SK-N-SH (cell line): ENCODE measurements at regions not wholly inside any gene's neighbourhood (a gene's known extent, or its start where the extent isn't known, plus 50 kb on each side); places are given as distances from the start of the nearest gene placed in this dataset.

Experiments used
- CTCF ChIA-PET: fragments of 300-600, 350-600 bp; formaldehyde crosslinking; extraction: SDS; loops from one replicate; lab custom pipeline; 2021; lab: Yijun Ruan, JAX
- POLR2A ChIA-PET: fragments of 350-600 bp; sonication (Branson Sonifier 250); formaldehyde crosslinking; extraction: SDS; loops from one replicate; lab custom pipeline; 2020; ENCODE audit warnings: antibody characterized with exemption, inconsistent platforms; lab: Yijun Ruan, JAX
- DNase-seq: peaks from one replicate; pipeline ENCODE4 v3.0.0; 2012
- H2AFZ ChIP-seq: fragments of 200-600 bp; sonication (generic); 2 replicates; pipeline ENCODE4 v1.8.1; 2016; ENCODE audit warnings: antibody characterized with exemption, mild to moderate bottlenecking, low read depth
- H3F3A ChIP-seq: fragments of 200-600 bp; sonication (generic); replicated peaks from 2 replicates; pipeline ENCODE3; 2016; ENCODE audit warnings: antibody characterized with exemption, mild to moderate bottlenecking; ENCODE audit not compliant: insufficient read depth
- H3K27ac ChIP-seq, 2 experiments: fragments of 200-500 bp in 1 of 2; fragments of 200-600 bp in 1 of 2; sonication (Bioruptor generic) in 1 of 2; sonication (generic), shearing (Covaris generic) in 1 of 2; 2 replicates each; pipeline versions ENCODE4 v1.5.1 to v1.6.1; 2014 to 2016; ENCODE audit warnings: low read depth in 2 of 2, inconsistent platforms in 1 of 2, low read length in 1 of 2, mild to moderate bottlenecking in 1 of 2, mixed read lengths in 1 of 2
- H3K27me3 ChIP-seq: fragments of 200-600 bp; sonication (generic), shearing (Covaris generic); 2 replicates; pipeline ENCODE4 v1.6.1; 2016; ENCODE audit warnings: mixed run types; ENCODE audit not compliant: insufficient read depth
- H3K36me3 ChIP-seq, 2 experiments: fragments of 200-500 bp in 1 of 2; fragments of 200-600 bp in 1 of 2; sonication (Bioruptor generic) in 1 of 2; sonication (generic) in 1 of 2; replicated peaks in 1 of 2; 2 replicates each; pipeline versions ENCODE3 to v1.5.1; 2014 to 2016; ENCODE audit warnings: low read length in 1 of 2, mild to moderate bottlenecking in 1 of 2; ENCODE audit not compliant: insufficient read depth in 2 of 2, control insufficient read depth in 1 of 2
- H3K4me1 ChIP-seq, 2 experiments: fragments of 200-500 bp in 1 of 2; fragments of 200-600 bp in 1 of 2; sonication (Bioruptor generic) in 1 of 2; sonication (generic), shearing (Covaris generic) in 1 of 2; 2 replicates each; pipeline versions ENCODE4 v1.5.1 to v1.6.1; 2014 to 2016; ENCODE audit warnings: low read depth in 1 of 2, low read length in 1 of 2, mixed run types in 1 of 2; ENCODE audit not compliant: insufficient read depth in 2 of 2, control insufficient read depth in 1 of 2
- H3K4me2 ChIP-seq: fragments of 200-600 bp; sonication (generic), shearing (Covaris generic); 2 replicates; pipeline ENCODE4 v1.6.1; 2017; ENCODE audit warnings: mixed run types
- H3K4me3 ChIP-seq, 2 experiments: fragments of 200-500 bp in 1 of 2; fragments of 200-600 bp in 1 of 2; sonication (Bioruptor generic) in 1 of 2; sonication (generic), shearing (Covaris generic) in 1 of 2; 2 replicates each; pipeline versions ENCODE4 v1.5.1 to v1.8.1; 2014 to 2016; ENCODE audit warnings: low read depth in 2 of 2, inconsistent platforms in 1 of 2, low read length in 1 of 2, mild to moderate bottlenecking in 1 of 2, mixed read lengths in 1 of 2, moderate library complexity in 1 of 2
- H3K79me2 ChIP-seq: fragments of 200-600 bp; sonication (generic); 2 replicates; pipeline ENCODE4 v1.8.1; 2017; ENCODE audit warnings: mild to moderate bottlenecking; ENCODE audit not compliant: insufficient read depth
- H3K9ac ChIP-seq: fragments of 200-600 bp; sonication (generic); 2 replicates; pipeline ENCODE4 v1.6.1; 2017; ENCODE audit warnings: mixed run types
- H3K9me2 ChIP-seq: fragments of 200-600 bp; sonication (generic); 2 replicates; pipeline ENCODE4 v1.6.1; 2017; ENCODE audit warnings: mixed run types
- H3K9me3 ChIP-seq: fragments of 200-600 bp; sonication (generic); 2 replicates; pipeline ENCODE4 v1.6.1; 2017; ENCODE audit warnings: mixed run types, mild to moderate bottlenecking, moderate library complexity
- H4K20me1 ChIP-seq: fragments of 200-600 bp; sonication (generic); 2 replicates; pipeline ENCODE4 v1.6.1; 2017; ENCODE audit warnings: mild to moderate bottlenecking, mixed run types; ENCODE audit not compliant: insufficient read depth
- ELF1 ChIP-seq: IDR thresholded peaks from 2 replicates; pipeline ENCODE4 v1.4.0; 2012
- FOSL2 ChIP-seq: IDR thresholded peaks from 2 replicates; pipeline ENCODE4 v1.4.0; 2012; ENCODE audit warnings: low read depth, mild to moderate bottlenecking, moderate library complexity, borderline replicate concordance
- FOXM1 ChIP-seq: IDR thresholded peaks from 2 replicates; pipeline ENCODE4 v1.4.0; 2012; ENCODE audit warnings: low read depth, mild to moderate bottlenecking
- JUND ChIP-seq: IDR thresholded peaks from 2 replicates; pipeline ENCODE4 v1.4.0; 2012
- MXI1 ChIP-seq: IDR thresholded peaks from 2 replicates; pipeline ENCODE4 v1.6.1; 2012; ENCODE audit warnings: mild to moderate bottlenecking, low read depth, low read length, improper control_type of control experiment
- NFIC ChIP-seq: IDR thresholded peaks from 2 replicates; pipeline ENCODE4 v1.4.0; 2012; ENCODE audit warnings: borderline replicate concordance
- NRF1 ChIP-seq: IDR thresholded peaks from 2 replicates; pipeline ENCODE4 v1.6.1; 2012; ENCODE audit warnings: low read depth, mild to moderate bottlenecking, low read length
- POLR2AphosphoS5 ChIP-seq: IDR thresholded peaks from 2 replicates; pipeline ENCODE4 v1.6.1; 2012; ENCODE audit warnings: low read depth, low read length
- RAD21 ChIP-seq: IDR thresholded peaks from 2 replicates; pipeline ENCODE4 v1.6.1; 2012; ENCODE audit warnings: mild to moderate bottlenecking, low read length
- RCOR1 ChIP-seq: fragments of 150-350 bp; IDR thresholded peaks from 2 replicates; pipeline ENCODE4 v1.6.1; 2017; ENCODE audit warnings: antibody characterized with exemption, low read length
- RFX5 ChIP-seq: IDR thresholded peaks from 2 replicates; pipeline ENCODE4 v1.6.1; 2012; ENCODE audit warnings: mild to moderate bottlenecking, improper control_type of control experiment, low read length
- RXRA ChIP-seq: IDR thresholded peaks from 2 replicates; pipeline ENCODE4 v1.4.0; 2012; ENCODE audit warnings: low read depth, mild to moderate bottlenecking, borderline replicate concordance
- SIN3A ChIP-seq: IDR thresholded peaks from 2 replicates; pipeline ENCODE4 v1.6.1; 2012; ENCODE audit warnings: low read depth, mild to moderate bottlenecking, low read length, moderate library complexity, borderline replicate concordance
- TAF1 ChIP-seq: IDR thresholded peaks from 2 replicates; pipeline ENCODE4 v1.6.1; 2012; ENCODE audit warnings: low read depth, mild to moderate bottlenecking, low read length, moderate library complexity, borderline replicate concordance
- TCF12 ChIP-seq: IDR thresholded peaks from 2 replicates; pipeline ENCODE4 v1.4.0; 2012
- TEAD4 ChIP-seq: IDR thresholded peaks from 2 replicates; pipeline ENCODE4 v1.4.0; 2012; ENCODE audit warnings: mild to moderate bottlenecking, borderline replicate concordance; ENCODE audit not compliant: insufficient read depth
- WGBS: methylation state at CpG from one replicate; pipeline ENCODE4 v1.1.6; 2017; ENCODE audit warnings: low lambda C conversion rate; 5-methylcytosine and 5-hydroxymethylcytosine counted together
- TF ChIP-seq, protein P1 (sequence below): IDR thresholded peaks from 2 replicates; pipeline ENCODE4 v1.4.0; 2012; ENCODE audit warnings: low read depth
- TF ChIP-seq, protein P2 (sequence below): IDR thresholded peaks from 2 replicates; pipeline ENCODE4 v1.4.0; 2012; ENCODE audit warnings: low read depth, borderline replicate concordance
- TF ChIP-seq, protein P3 (sequence below): fragments of 150-350 bp; IDR thresholded peaks from 2 replicates; pipeline ENCODE4 v1.6.1; 2017; ENCODE audit warnings: antibody characterized with exemption, low read length, low read depth, borderline replicate concordance
- TF ChIP-seq, protein P4 (sequence below): fragments of 200-600 bp; sonication (generic); IDR thresholded peaks from 2 replicates; pipeline ENCODE4 v1.6.1; 2017; ENCODE audit warnings: antibody characterized with exemption, mild to moderate bottlenecking, moderate library complexity
- TF ChIP-seq, protein P5 (sequence below): IDR thresholded peaks from 2 replicates; pipeline ENCODE4; 2012

DNA sequence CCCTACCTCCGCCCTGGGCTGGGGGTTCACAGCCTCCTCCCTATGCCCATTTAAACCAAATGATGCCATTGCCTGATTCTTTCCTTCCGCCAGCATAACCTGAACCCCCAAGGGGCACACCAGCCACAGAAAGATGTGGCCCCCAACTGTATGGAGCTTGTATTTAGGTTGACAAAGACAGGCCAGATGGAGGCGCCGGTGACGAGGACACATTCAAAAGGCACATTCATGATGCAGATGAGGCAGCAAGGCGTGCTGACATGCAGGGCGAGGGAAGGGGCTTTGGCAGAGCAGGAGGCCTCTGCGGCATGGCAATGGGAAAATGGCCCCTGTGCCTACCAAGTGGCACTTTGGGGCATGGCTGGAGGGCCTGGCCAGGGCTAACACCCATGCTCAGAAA lies 112.2 kb downstream of the RFLNA start:
- Histone ChIP-seq H3K4me2 (no peak overlapping the region), H3K4me1 (peaks cover 20 to 78% of the 10 kb centered on the region in 2 experiments; a peak in 3 of 4 replicates), H3K79me2 (peaks cover 70% of the 10 kb centered on the region), H3K36me3 (peaks cover 4 to 18% of the 10 kb centered on the region in 2 experiments), H3K27ac (peak overlapping the region in 1 of 2 experiments; percentile 78; a peak in 2 of 4 replicates), H2AFZ (no peak overlapping the region), H3F3A (peaks cover 12% of the 10 kb centered on the region), H3K9me2 (no peaks in the 10 kb centered on the region), H4K20me1 (peaks cover 27% of the 10 kb centered on the region), H3K9ac (no peak overlapping the region), H3K27me3 (no peaks in the 10 kb centered on the region), H3K4me3 (no peak overlapping the region), H3K9me3 (no peaks in the 10 kb centered on the region)
- TF ChIP-seq, protein P1, sequence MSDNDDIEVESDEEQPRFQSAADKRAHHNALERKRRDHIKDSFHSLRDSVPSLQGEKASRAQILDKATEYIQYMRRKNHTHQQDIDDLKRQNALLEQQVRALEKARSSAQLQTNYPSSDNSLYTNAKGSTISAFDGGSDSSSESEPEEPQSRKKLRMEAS, result no peak
- TF ChIP-seq MXI1 (peak; percentile 1; the same call in 1 of the 2 replicates), TEAD4 (no peak), RXRA (no peak), RCOR1 (no peak), SIN3A (no peak)
- TF ChIP-seq, protein P2, sequence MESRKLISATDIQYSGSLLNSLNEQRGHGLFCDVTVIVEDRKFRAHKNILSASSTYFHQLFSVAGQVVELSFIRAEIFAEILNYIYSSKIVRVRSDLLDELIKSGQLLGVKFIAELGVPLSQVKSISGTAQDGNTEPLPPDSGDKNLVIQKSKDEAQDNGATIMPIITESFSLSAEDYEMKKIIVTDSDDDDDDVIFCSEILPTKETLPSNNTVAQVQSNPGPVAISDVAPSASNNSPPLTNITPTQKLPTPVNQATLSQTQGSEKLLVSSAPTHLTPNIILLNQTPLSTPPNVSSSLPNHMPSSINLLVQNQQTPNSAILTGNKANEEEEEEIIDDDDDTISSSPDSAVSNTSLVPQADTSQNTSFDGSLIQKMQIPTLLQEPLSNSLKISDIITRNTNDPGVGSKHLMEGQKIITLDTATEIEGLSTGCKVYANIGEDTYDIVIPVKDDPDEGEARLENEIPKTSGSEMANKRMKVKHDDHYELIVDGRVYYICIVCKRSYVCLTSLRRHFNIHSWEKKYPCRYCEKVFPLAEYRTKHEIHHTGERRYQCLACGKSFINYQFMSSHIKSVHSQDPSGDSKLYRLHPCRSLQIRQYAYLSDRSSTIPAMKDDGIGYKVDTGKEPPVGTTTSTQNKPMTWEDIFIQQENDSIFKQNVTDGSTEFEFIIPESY, result no peak
- ChIA-PET POLR2A (interaction anchor here (0.9 kb wide), 1 partner anchor 18 kb away, joined by 3 read pairs; no protein-coding TSS in a partner anchor), CTCF (interaction anchor here (0.6 to 5.3 kb wide), 5 partner anchors 9 to 370 kb away, joined by 3 to 37 read pairs (median 3); no protein-coding TSS in a partner anchor)
- DNase-seq, result no peak
- WGBS, result 98% methylated on average over 8 of the region's 8 CpGs

DNA sequence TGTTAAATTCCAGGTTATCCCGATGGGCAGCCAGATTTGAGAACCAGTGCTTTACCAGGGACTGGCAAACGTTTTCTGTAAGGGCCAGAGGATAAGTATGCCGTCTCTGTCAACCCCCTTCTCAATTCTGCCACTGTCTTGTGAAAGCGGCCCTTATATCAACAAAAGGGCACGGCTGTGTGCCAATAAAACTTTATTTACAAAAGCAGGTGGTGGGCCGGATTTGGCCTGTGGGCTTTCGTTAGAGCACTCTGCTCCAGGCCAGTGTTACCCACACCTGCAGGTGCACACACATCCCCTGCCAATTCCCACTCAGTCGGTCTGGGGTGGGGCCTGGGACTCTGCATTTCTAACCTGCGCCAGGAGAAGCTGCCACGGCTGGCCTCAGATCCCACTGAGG lies 111.2 kb downstream of the RFLNA start:
- no peaks in the 10 kb centered on the region for H3K9me2 ChIP-seq
- no peak for TF ChIP-seq RCOR1
- no peak for TF ChIP-seq FOXM1
- TF ChIP-seq, protein P3, sequence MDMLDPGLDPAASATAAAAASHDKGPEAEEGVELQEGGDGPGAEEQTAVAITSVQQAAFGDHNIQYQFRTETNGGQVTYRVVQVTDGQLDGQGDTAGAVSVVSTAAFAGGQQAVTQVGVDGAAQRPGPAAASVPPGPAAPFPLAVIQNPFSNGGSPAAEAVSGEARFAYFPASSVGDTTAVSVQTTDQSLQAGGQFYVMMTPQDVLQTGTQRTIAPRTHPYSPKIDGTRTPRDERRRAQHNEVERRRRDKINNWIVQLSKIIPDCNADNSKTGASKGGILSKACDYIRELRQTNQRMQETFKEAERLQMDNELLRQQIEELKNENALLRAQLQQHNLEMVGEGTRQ, result no peak
- TF ChIP-seq TCF12, result no peak
- no peak for TF ChIP-seq TEAD4
- TF ChIP-seq, protein P1, result no peak
- no peak for TF ChIP-seq RAD21
- TF ChIP-seq RFX5, result no peak
- TF ChIP-seq, protein P4, sequence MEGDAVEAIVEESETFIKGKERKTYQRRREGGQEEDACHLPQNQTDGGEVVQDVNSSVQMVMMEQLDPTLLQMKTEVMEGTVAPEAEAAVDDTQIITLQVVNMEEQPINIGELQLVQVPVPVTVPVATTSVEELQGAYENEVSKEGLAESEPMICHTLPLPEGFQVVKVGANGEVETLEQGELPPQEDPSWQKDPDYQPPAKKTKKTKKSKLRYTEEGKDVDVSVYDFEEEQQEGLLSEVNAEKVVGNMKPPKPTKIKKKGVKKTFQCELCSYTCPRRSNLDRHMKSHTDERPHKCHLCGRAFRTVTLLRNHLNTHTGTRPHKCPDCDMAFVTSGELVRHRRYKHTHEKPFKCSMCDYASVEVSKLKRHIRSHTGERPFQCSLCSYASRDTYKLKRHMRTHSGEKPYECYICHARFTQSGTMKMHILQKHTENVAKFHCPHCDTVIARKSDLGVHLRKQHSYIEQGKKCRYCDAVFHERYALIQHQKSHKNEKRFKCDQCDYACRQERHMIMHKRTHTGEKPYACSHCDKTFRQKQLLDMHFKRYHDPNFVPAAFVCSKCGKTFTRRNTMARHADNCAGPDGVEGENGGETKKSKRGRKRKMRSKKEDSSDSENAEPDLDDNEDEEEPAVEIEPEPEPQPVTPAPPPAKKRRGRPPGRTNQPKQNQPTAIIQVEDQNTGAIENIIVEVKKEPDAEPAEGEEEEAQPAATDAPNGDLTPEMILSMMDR, result no peak
- TF ChIP-seq, protein P5, sequence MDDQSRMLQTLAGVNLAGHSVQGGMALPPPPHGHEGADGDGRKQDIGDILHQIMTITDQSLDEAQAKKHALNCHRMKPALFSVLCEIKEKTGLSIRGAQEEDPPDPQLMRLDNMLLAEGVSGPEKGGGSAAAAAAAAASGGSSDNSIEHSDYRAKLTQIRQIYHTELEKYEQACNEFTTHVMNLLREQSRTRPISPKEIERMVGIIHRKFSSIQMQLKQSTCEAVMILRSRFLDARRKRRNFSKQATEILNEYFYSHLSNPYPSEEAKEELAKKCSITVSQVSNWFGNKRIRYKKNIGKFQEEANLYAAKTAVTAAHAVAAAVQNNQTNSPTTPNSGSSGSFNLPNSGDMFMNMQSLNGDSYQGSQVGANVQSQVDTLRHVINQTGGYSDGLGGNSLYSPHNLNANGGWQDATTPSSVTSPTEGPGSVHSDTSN, result no peak
- TF ChIP-seq POLR2AphosphoS5, result no peak
- TF ChIP-seq MXI1, result no peak
- no peak for TF ChIP-seq ELF1
- no peak for TF ChIP-seq FOSL2
- TF ChIP-seq NRF1, result no peak
- no peak for TF ChIP-seq TAF1
- TF ChIP-seq JUND, result no peak
- TF ChIP-seq NFIC, result no peak
- H3K27me3 ChIP-seq, result no peaks in the 10 kb centered on the region
- CTCF ChIA-PET, result interaction anchor here (0.9 to 5.3 kb wide), 3 partner anchors 7 to 345 kb away, joined by 3 to 37 read pairs (median 3); no protein-coding TSS in a partner anchor
- no peak for DNase-seq
- H2AFZ ChIP-seq, result no peak overlapping the region
- peaks cover 4 to 25% of the 10 kb centered on the region in 2 experiments for H3K36me3 ChIP-seq
- peaks cover 67% of the 10 kb centered on the region for H3K79me2 ChIP-seq
- H3K9me3 ChIP-seq, result no peaks in the 10 kb centered on the region
- H3F3A ChIP-seq, result peaks cover 4% of the 10 kb centered on the region
- H3K4me2 ChIP-seq, result no peak overlapping the region
- peaks cover 27% of the 10 kb centered on the region for H4K20me1 ChIP-seq
- WGBS, result 91% methylated on average over 6 of the region's 10 CpGs
- POLR2A ChIA-PET, result no interaction called here
- peak overlapping the region in 1 of 2 experiments; percentile 78; a peak in 2 of 4 replicates for H3K27ac ChIP-seq
- H3K4me1 ChIP-seq, result peaks cover 11 to 71% of the 10 kb centered on the region in 2 experiments; a peak in 3 of 4 replicates
- H3K4me3 ChIP-seq, result no peak overlapping the region
- H3K9ac ChIP-seq, result no peak overlapping the region
